GM12874 (cell line): ENCODE measurements at regions not wholly inside any gene's neighbourhood (a gene's known extent, or its start where the extent isn't known, plus 50 kb on each side); places are given as distances from the start of the nearest gene placed in this dataset.

Source experiments
- TF ChIP-seq, protein P1 (sequence below): IDR thresholded peaks from 2 replicates; pipeline ENCODE4 v1.5.1; 2011; ENCODE audit warnings: low read depth, mild to moderate bottlenecking, control low read depth, low read length, moderate library complexity; ENCODE audit not compliant: insufficient read depth

DNA sequence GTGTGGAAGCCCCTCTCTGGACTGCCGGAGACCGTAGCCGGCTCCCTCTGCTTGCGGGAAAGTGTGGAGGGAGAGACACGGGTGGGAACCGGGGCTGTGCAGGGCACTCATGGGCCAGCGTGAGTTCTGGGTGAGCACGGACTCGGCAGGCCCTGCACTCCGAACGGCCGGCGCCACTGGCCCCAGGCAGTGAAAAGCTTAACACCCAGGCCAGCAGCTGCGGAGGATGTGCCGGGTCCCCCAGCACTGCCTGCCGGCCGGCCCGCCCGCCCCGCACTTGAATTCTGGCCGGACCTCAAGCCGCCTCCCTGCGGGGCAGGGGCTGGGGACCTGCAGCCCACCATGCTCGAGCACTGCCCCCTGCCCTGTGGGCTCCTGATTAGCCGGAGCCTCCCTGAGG is 147.0 kb downstream of the FGF9 start:
- TF ChIP-seq, protein P1, sequence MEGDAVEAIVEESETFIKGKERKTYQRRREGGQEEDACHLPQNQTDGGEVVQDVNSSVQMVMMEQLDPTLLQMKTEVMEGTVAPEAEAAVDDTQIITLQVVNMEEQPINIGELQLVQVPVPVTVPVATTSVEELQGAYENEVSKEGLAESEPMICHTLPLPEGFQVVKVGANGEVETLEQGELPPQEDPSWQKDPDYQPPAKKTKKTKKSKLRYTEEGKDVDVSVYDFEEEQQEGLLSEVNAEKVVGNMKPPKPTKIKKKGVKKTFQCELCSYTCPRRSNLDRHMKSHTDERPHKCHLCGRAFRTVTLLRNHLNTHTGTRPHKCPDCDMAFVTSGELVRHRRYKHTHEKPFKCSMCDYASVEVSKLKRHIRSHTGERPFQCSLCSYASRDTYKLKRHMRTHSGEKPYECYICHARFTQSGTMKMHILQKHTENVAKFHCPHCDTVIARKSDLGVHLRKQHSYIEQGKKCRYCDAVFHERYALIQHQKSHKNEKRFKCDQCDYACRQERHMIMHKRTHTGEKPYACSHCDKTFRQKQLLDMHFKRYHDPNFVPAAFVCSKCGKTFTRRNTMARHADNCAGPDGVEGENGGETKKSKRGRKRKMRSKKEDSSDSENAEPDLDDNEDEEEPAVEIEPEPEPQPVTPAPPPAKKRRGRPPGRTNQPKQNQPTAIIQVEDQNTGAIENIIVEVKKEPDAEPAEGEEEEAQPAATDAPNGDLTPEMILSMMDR: no peak

DNA sequence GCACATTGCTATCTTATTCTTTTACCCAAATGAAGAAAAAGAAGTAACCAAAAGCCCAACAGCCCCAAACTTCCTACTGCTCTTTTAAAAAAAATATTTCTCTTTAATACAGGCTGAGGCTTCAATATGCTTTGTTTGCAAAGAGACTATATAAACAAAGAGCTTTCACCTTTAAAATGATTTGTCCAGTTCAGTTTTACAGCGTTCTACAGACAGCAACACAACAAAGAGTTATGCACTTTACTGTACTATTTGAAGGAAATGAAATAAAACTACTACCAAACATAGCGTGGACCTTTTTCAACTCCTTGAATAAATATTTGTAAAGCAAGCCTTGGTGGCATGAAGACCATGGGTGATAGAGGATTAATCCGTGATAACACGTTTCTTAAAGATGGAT is 151.2 kb downstream of the FGF9 start:
- TF ChIP-seq, protein P1: no peak

DNA sequence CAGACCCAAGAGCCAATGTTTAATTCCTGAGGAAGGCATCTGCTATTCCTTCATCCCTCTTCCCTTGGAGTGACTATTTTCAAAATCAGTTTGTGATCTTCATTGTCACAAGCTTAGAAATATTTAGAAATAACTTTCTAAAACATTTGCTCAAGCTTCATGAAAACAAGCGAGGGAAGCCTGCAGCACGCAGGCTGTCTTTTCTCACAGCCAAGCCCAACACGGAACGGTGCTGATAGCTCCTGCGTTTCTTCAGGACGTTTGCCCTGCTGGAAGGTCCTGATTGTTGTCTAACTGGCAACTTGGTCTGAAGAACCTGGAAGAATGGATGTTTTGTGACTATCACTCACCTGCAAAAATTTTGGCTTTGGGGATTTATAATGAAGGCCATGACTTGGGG is 152.5 kb downstream of the FGF9 start:
- TF ChIP-seq, protein P1: no peak

DNA sequence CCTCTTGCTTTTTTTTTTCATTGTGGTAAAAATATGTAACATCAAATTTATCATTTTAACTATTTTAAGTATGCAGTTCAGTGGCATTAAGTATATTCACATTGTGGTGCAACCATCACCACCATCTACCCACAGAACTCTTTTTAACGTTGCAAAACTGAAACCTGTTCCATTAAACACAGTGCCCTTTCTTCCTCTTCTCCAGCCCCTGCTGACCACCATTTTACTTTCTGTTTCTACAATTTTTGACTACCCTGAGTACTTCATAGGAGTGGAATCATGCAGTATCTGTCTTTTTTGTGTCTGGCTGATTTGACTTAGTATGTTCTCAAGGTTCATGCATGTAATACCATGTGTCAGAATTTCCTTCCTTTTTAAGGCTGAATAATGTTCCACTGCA is 153.1 kb downstream of the FGF9 start:
- TF ChIP-seq, protein P1: no peak

DNA sequence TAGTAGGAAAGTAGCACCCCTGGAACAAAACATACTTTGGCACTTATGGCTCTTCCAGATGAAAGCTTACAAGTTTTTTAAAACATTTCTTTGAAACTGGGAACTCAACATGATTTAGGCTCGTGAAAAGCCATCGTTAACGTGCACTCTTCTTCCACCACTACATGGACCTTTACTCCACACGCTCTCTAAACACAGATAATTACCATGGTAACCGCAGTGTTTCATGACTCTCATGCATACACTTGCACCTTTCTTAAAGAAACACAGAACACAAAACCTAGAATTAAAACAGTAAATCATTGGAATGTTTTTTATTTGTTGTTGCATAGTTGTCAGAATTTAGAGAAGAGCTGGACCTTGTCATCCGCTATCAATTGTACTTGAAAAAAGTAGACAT is 154.3 kb downstream of the FGF9 start:
- TF ChIP-seq, protein P1: no peak

DNA sequence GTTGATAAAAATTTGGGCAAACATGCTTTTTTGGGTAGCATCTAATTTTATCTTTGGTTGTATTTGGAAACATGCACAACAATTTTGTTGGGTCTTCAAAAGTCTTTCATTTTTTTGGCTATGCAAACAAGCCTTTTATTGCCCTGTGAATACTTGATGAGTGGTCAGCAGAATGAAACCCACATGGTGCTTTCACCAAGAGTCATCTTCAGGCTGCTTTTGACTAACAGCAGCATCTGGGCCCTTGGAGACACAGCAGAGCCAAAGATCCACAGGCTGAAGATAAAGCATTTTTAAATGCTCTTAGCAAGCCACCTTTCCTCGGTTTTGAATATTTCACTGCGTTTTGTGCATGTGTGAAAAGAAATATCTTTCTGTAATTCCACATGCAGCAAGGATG is 154.9 kb downstream of the FGF9 start:
- TF ChIP-seq, protein P1: no peak

DNA sequence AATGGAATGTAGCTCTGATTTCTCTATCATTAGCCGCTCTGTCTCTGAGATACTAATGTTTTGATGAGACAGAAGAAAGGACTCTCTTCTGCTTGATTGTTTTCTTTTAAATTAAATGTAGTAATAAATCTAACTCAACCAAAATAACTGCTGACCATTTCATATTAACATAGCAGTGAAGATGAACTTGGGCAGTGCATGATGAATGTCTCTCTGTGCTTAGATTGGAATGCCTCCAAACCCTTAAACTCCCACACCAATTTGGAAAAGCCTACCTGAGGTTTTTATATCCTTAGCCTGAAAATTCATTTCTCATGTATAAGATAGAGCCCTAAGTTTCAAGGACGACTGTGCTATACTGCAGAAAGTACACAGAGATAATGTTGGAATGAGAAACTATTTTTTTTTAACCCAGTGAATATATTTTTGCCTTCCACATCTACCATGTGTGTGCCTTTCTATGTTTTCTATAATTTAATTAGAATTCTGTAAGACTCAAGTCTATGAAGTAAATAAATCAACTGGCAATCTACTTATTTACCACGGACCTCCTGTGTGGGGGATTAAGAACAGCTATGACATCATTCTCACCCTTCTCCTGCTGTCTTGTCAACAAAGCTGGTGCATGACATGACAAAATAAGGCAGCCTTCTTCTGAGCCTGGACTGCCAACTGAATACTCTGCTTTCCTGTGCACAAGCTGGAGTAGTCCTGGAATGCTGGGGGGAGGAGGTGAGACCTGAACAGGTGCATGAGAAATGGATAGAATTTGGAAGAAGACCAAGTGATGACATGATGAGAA is 155.5 kb downstream of the FGF9 start:
- TF ChIP-seq, protein P1: no peak
